NCI-H460 (cell line): ENCODE measurements at regions not wholly inside any gene's neighbourhood (a gene's known extent, or its start where the extent isn't known, plus 50 kb on each side); places are given as distances from the start of the nearest gene placed in this dataset.

ENCODE experiments used
- DNase-seq: peaks from one replicate; pipeline ENCODE4 v3.0.0-alpha.2; 2016; ENCODE audit warnings: low read depth; ENCODE audit errors: extremely low read depth

GRCh38 chr9:118362123-118362522 is 657.9 kb downstream of the TLR4 start:
- DNase-seq: no peak

GRCh38 chr9:118362596-118362995 is 658.4 kb downstream of the TLR4 start:
- no peak for DNase-seq

- no peak for DNase-seq
Observed at GRCh38 chr9:118364266-118365106, 660.3 kb downstream of the TLR4 start.

GRCh38 chr9:118366228-118366627 is 662.0 kb downstream of the TLR4 start:
- DNase-seq: no peak

- DNase-seq: no peak
Observed at GRCh38 chr9:118367383-118367782, 663.2 kb downstream of the TLR4 start.

- no peak for DNase-seq
Observed at GRCh38 chr9:118384531-118385100, 680.4 kb downstream of the TLR4 start.

- DNase-seq: no peak
Observed at GRCh38 chr9:118395415-118395814, 691.2 kb downstream of the TLR4 start.

- no peak for DNase-seq
Observed at GRCh38 chr9:118401546-118401945, 697.3 kb downstream of the TLR4 start.

- no peak for DNase-seq
Observed at GRCh38 chr9:118414676-118415075, 710.5 kb downstream of the TLR4 start.

GRCh38 chr9:118418887-118419565 is 714.8 kb downstream of the TLR4 start:
- DNase-seq: no peak

GRCh38 chr9:118419676-118420075 is 715.5 kb downstream of the TLR4 start:
- no peak for DNase-seq

GRCh38 chr9:118422508-118422907 is 718.3 kb downstream of the TLR4 start:
- DNase-seq: no peak

- DNase-seq: no peak
Observed at GRCh38 chr9:118423021-118423420, 718.8 kb downstream of the TLR4 start.

- no peak for DNase-seq
Observed at GRCh38 chr9:118423721-118424120, 719.5 kb downstream of the TLR4 start.

GRCh38 chr9:118426772-118427171 is 722.6 kb downstream of the TLR4 start:
- no peak for DNase-seq

GRCh38 chr9:118438810-118439209 is 734.6 kb downstream of the TLR4 start:
- DNase-seq: no peak

GRCh38 chr9:118439441-118439840 is 735.2 kb downstream of the TLR4 start:
- no peak for DNase-seq

GRCh38 chr9:118444403-118444802 is 740.2 kb downstream of the TLR4 start:
- no peak for DNase-seq

- no peak for DNase-seq
Observed at GRCh38 chr9:118446943-118447639, 742.9 kb downstream of the TLR4 start.

GRCh38 chr9:118449554-118449953 is 745.4 kb downstream of the TLR4 start:
- no peak for DNase-seq

GRCh38 chr9:118455259-118455658 is 751.1 kb downstream of the TLR4 start:
- DNase-seq: no peak
